ENCODE measurements at regions not wholly inside any gene's neighbourhood (a gene's known extent, or its start where the extent isn't known, plus 50 kb on each side); places are given as distances from the start of the nearest gene placed in this dataset.
A peak's percentile ranks its signal among the peaks of the same experiment; 100 is the strongest.

DNA sequence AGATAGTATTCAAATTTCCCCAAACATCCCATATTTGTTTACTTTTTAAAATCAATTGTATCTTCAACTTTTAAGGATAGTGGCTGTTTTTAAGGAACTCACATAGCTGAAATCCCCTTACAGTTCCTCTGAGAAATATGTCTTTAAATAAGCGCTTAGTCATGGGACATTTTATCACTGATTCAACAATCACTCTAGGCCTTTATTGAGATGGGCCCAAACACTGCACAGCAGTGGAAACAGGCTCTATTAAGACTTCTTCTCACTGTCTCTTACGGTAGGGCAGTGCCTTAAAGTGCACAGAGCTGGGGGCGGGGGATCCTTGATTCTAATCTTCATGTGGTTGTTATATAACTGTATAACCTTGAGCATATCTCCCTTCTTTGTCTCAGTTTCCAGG, 59.8 kb upstream of the RREB1 start:
- peak overlapping the region; percentile 25 to 59 (median 52) for H3K27ac ChIP-seq
- no peak overlapping the region for H3K4me3 ChIP-seq
- H3K4me1 ChIP-seq: peaks cover 32% of the 10 kb centered on the region
- TF ChIP-seq POLR2A (IDR thresholded peaks at IDR 0.05): no peak
- intact Hi-C loops (cut with DNase I): no loop called here
- no peaks in the 10 kb centered on the region for H3K9me3 ChIP-seq
- H3K27me3 ChIP-seq: no peaks in the 10 kb centered on the region
- H3K36me3 ChIP-seq (replicated peaks in 1 of 2; ENCODE audit: insufficient read depth in 1 of 2, low read depth in 2 of 2): no peaks in the 10 kb centered on the region
- WGBS, 2 donors: 30 to 43% methylated on average over 3 of the region's 3 CpGs
- DNase-seq (peak in 2 of 4 donors; percentile 10 to 32), ATAC-seq (no peak)

DNA sequence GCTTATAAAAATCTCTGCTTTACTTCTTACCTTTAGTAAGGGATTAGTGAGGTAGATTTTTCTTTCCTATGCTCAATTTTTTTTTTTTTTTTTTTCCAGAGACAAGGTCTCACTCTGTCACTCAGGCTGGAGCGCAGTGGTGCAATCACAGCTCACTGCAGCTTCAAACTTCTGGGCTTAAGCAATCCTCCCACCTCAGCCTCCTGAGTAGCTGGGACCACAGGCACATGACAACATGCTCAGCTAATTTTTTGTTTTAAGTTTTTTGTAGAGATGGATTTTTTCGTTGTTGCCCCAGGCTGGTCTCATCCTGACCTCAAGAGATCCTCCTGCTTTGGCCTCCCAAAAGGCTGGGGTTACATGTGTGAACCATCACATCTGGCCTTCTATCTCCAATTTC, 58.9 kb upstream of the RREB1 start:
- H3K4me1 ChIP-seq: peaks cover 26% of the 10 kb centered on the region
- peak in 1 of 4 donors; percentile 39 for DNase-seq
- TF ChIP-seq, protein P1, sequence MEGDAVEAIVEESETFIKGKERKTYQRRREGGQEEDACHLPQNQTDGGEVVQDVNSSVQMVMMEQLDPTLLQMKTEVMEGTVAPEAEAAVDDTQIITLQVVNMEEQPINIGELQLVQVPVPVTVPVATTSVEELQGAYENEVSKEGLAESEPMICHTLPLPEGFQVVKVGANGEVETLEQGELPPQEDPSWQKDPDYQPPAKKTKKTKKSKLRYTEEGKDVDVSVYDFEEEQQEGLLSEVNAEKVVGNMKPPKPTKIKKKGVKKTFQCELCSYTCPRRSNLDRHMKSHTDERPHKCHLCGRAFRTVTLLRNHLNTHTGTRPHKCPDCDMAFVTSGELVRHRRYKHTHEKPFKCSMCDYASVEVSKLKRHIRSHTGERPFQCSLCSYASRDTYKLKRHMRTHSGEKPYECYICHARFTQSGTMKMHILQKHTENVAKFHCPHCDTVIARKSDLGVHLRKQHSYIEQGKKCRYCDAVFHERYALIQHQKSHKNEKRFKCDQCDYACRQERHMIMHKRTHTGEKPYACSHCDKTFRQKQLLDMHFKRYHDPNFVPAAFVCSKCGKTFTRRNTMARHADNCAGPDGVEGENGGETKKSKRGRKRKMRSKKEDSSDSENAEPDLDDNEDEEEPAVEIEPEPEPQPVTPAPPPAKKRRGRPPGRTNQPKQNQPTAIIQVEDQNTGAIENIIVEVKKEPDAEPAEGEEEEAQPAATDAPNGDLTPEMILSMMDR (IDR thresholded peaks at IDR 0.05): no peak
- TF ChIP-seq POLR2A (IDR thresholded peaks at IDR 0.05): no peak
- H3K4me3 ChIP-seq: no peak overlapping the region
- peak overlapping the region in 1 of 4 donors; percentile 59 for H3K27ac ChIP-seq
- H3K36me3 ChIP-seq (replicated peaks in 1 of 2; ENCODE audit: insufficient read depth in 1 of 2, low read depth in 2 of 2): no peaks in the 10 kb centered on the region
- no peak for ATAC-seq
- intact Hi-C loops (cut with DNase I): no loop called here
- H3K27me3 ChIP-seq: no peaks in the 10 kb centered on the region
- no peaks in the 10 kb centered on the region for H3K9me3 ChIP-seq
- 65 to 95% methylated on average over 2 of the region's 2 CpGs for WGBS, 2 donors

DNA sequence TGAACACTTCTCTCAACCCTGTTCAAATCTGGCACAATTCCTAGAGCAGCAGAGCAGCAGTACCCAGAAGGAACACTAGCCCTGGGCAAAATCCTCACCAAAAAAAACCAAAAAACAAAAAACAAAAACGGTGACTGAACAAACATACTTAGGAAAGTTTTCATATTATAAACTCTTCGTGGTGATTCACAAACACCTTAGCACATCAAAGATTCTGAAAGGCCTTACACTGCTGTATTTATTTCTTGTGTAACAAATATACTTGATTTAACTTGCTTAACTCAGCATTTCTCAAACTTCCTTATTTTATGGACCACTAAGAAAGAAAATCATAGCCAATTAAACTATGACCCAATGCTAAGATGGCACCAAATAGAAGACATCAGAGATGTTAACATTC, 57.8 kb upstream of the RREB1 start:
- Histone ChIP-seq H3K27ac (peak overlapping the region in 2 of 4 donors; percentile 89 to 95), H3K4me1 (peaks cover 26% of the 10 kb centered on the region), H3K9me3 (no peaks in the 10 kb centered on the region), H3K27me3 (no peaks in the 10 kb centered on the region), H3K4me3 (no peak overlapping the region), H3K36me3 (replicated peaks in 1 of 2; ENCODE audit: insufficient read depth in 1 of 2, low read depth in 2 of 2) (no peaks in the 10 kb centered on the region)
- DNase-seq (no peak), ATAC-seq (no peak)
- intact Hi-C loops (cut with DNase I): no loop called here
- WGBS, 2 donors: 49 to 55% methylated on average over 2 of the region's 2 CpGs
- TF ChIP-seq, protein P1 (IDR thresholded peaks at IDR 0.05): peak in 2 of 7 experiments; percentile 10 to 12
- TF ChIP-seq POLR2A (IDR thresholded peaks at IDR 0.05): no peak

DNA sequence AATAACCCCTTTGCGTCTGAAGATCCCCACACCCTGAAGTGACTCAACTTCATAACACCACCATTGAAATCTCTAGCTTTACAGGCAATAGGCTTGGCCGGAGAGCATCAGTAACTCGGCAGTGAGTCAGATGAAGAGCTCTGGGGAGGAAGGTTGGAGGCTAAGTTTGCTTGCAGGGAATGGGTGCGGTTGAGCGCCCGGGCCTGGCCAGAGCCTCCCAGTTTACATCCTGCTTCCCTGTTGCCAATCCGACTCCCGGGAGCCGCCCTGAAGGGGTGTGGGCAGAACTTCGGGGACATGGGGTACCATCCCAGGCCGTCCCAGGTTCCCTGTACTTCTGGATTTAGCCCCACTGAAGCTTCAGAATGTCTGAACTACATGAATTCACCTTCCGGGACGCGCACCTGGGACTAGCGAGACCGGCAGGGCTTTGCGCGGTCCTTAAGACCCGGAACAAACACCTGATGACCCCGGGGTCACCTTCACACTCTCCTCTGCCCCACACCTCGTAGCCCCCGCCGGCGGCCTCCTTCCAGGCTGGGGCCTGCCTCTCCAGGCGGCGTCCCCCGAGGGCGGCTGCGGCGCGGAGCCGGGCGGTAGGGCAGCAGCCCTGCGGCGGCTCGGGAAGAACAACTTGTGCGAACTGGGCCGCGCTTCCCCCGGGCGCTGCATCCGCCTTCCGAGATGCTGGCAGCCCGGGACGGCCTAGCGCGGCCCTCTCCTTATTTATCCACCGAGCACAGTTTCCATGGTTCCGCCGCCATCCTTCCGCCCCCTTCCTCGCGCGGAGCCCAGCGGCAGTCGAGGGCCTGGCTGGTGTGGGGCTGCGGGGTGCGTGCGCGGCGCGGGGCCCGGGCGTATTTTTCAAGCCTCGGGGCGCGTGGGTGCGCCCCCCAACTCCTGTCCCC, 56.6 kb upstream of the RREB1 start:
- Histone ChIP-seq H3K9me3 (no peaks in the 10 kb centered on the region), H3K4me3 (peak overlapping the region; percentile 41 to 62), H3K27me3 (no peaks in the 10 kb centered on the region), H3K27ac (peak overlapping the region; percentile 89 to 96 (median 92)), H3K4me1 (peaks cover 26% of the 10 kb centered on the region), H3K36me3 (replicated peaks in 1 of 2; ENCODE audit: insufficient read depth in 1 of 2, low read depth in 2 of 2) (no peaks in the 10 kb centered on the region)
- WGBS, 2 donors: 9 to 29% methylated on average over 11 to 64 of the region's 68 CpGs
- intact Hi-C loops (cut with DNase I): no loop called here
- peak in 2 of 3 donors; percentile 38 to 53 for TF ChIP-seq POLR2A (IDR thresholded peaks at IDR 0.05)
- TF ChIP-seq, protein P1 (IDR thresholded peaks at IDR 0.05): no peak
- peak; percentile 57 to 64 (median 60) for DNase-seq
- ATAC-seq: peak; percentile 58

DNA sequence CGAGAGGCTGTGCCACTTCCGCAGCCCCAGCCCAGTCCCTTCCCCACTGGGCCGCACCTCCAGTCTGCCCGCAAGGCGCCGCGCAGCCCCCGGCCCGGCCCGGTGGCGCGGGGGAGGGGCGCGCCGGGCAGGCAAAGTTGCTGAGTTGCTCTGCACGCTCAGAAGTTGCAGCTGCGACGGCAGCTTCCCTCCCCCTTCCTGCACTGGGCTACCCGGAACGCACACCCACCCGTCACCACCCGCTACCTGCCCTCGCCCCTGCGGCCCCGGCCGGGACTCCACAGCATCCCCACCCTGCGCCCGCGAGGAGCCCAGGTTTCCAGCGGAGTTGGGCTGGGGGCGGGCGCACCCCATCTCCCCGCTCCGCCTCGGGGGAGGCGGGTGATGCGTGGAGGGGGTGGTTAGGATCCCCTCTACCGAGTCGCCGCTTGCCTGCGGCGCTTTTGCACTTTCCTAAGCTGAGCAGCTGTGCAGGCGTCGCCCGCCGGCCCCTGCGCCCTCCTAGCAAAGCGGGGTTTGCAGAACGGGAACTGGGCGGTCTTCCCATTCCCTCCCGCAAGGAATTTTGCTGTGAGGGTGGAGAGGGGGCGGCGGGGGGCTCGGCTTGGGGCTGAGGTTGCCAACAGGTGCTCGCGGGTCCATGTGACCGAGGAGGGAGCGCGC, 55.9 kb upstream of the RREB1 start:
- no peaks in the 10 kb centered on the region for H3K9me3 ChIP-seq
- peak overlapping the region; percentile 41 to 62 for H3K4me3 ChIP-seq
- H3K27ac ChIP-seq: peak overlapping the region; percentile 89 to 96 (median 92)
- H3K4me1 ChIP-seq: peaks cover 26% of the 10 kb centered on the region
- 0% methylated on average over 12 to 53 of the region's 59 CpGs for WGBS, 2 donors
- ATAC-seq: peak; percentile 80
- intact Hi-C loops (cut with DNase I): no loop called here
- peak; percentile 48 to 59 (median 50) for TF ChIP-seq POLR2A (IDR thresholded peaks at IDR 0.05)
- TF ChIP-seq, protein P1 (IDR thresholded peaks at IDR 0.05): no peak
- H3K27me3 ChIP-seq: no peaks in the 10 kb centered on the region
- peak; percentile 73 to 82 (median 80) for DNase-seq
- H3K36me3 ChIP-seq (replicated peaks in 1 of 2; ENCODE audit: insufficient read depth in 1 of 2, low read depth in 2 of 2): no peaks in the 10 kb centered on the region

Measured in body of pancreas (tissue), 4 donors.